Activated CD4-positive, alpha-beta T cell treated with anti-CD3 and anti-CD28 coated beads for 36 hours (primary cell): ENCODE measurements at regions not wholly inside any gene's neighbourhood (a gene's known extent, or its start where the extent isn't known, plus 50 kb on each side); places are given as distances from the start of the nearest gene placed in this dataset.

Experiments
- ATAC-seq: fragments of 200-7000 bp; cut with Tn5 transposase; one replicate; pipeline ENCODE4 v1.10.0; 2021; ENCODE audit warnings: mild to moderate bottlenecking, moderate library complexity
- CTCF ChIA-PET: fragments of 350-600 bp; sonication (Branson Sonifier 250); formaldehyde crosslinking; loops from one replicate; lab custom pipeline; 2021; ENCODE audit warnings: antibody characterized with exemption; lab: Charles Lee
- POLR2A ChIA-PET: fragments of 350-600 bp; sonication (Branson Sonifier 250); formaldehyde crosslinking; loops from one replicate; lab custom pipeline; 2021; ENCODE audit warnings: antibody characterized with exemption, inconsistent platforms; lab: Charles Lee
- DNase-seq: peaks from one replicate; pipeline ENCODE4 v3.0.0-alpha.2; 2020
- H3K27ac Mint-ChIP-seq: one replicate; pipeline ENCODE4 v1.8.0; 2021; ENCODE audit warnings: mixed read lengths
- H3K27me3 Mint-ChIP-seq: one replicate; pipeline ENCODE4 v1.8.0; 2021; ENCODE audit warnings: mixed read lengths
- H3K36me3 Mint-ChIP-seq: one replicate; pipeline ENCODE4 v1.8.0; 2021; ENCODE audit warnings: low read depth, mixed read lengths
- H3K4me1 Mint-ChIP-seq: one replicate; pipeline ENCODE4 v1.8.0; 2021; ENCODE audit warnings: mixed read lengths
- H3K4me3 Mint-ChIP-seq: one replicate; pipeline ENCODE4 v1.8.0; 2021; ENCODE audit warnings: mild to moderate bottlenecking, moderate library complexity, mixed read lengths
- H3K9me3 Mint-ChIP-seq: one replicate; pipeline ENCODE4 v1.8.0; 2021; ENCODE audit warnings: low read depth, mixed read lengths
- intact Hi-C, 2 experiments: fragments of 100-400 bp; cut with DNase I in 1 of 2; cut with micrococcal nuclease in 1 of 2; formaldehyde crosslinking; loops; one replicate each; pipeline versions ENCODE4 v1.14.2 to v1.15.1; 2022 to 2024; cut with DNase I, micrococcal nuclease

GRCh38 chr11:134645576-134645975 lies 233.5 kb upstream of the B3GAT1 start:
- no peaks in the 10 kb centered on the region for H3K36me3 Mint-ChIP-seq
- intact Hi-C loops = no loop called here
- H3K4me3 Mint-ChIP-seq = no peak overlapping the region
- ATAC-seq = no peak
- peaks cover 6% of the 10 kb centered on the region for H3K27me3 Mint-ChIP-seq
- DNase-seq = no peak
- peaks cover 5% of the 10 kb centered on the region for H3K4me1 Mint-ChIP-seq
- ChIA-PET CTCF (no interaction called here), POLR2A (no interaction called here)
- no peaks in the 10 kb centered on the region for H3K9me3 Mint-ChIP-seq
- H3K27ac Mint-ChIP-seq = no peak overlapping the region

GRCh38 chr11:134644476-134645456 lies 232.7 kb upstream of the B3GAT1 start:
- intact Hi-C loops = no loop called here
- DNase-seq = no peak
- no peaks in the 10 kb centered on the region for H3K36me3 Mint-ChIP-seq
- peaks cover 6% of the 10 kb centered on the region for H3K27me3 Mint-ChIP-seq
- H3K9me3 Mint-ChIP-seq = no peaks in the 10 kb centered on the region
- no peak for ATAC-seq
- no peak overlapping the region for H3K27ac Mint-ChIP-seq
- POLR2A ChIA-PET = no interaction called here
- H3K4me3 Mint-ChIP-seq = no peak overlapping the region
- CTCF ChIA-PET = interaction anchor here (0.7 kb wide), 1 partner anchor 62 kb away, joined by 3 read pairs; no protein-coding TSS in a partner anchor
- H3K4me1 Mint-ChIP-seq = peaks cover 5% of the 10 kb centered on the region

GRCh38 chr11:134643115-134644012 lies 231.3 kb upstream of the B3GAT1 start:
- intact Hi-C loops = no loop called here
- CTCF ChIA-PET = no interaction called here
- H3K4me3 Mint-ChIP-seq = no peak overlapping the region
- ATAC-seq (no peak), DNase-seq (no peak)
- no peak overlapping the region for H3K27ac Mint-ChIP-seq
- peaks cover 5% of the 10 kb centered on the region for H3K4me1 Mint-ChIP-seq
- H3K36me3 Mint-ChIP-seq = no peaks in the 10 kb centered on the region
- no peaks in the 10 kb centered on the region for H3K9me3 Mint-ChIP-seq
- POLR2A ChIA-PET = no interaction called here
- peaks cover 6% of the 10 kb centered on the region for H3K27me3 Mint-ChIP-seq

- H3K27ac Mint-ChIP-seq = no peak overlapping the region
- ChIA-PET POLR2A (no interaction called here), CTCF (no interaction called here)
- H3K36me3 Mint-ChIP-seq = no peaks in the 10 kb centered on the region
- no peaks in the 10 kb centered on the region for H3K9me3 Mint-ChIP-seq
- ATAC-seq (no peak), DNase-seq (no peak)
- intact Hi-C loops = no loop called here
- no peak overlapping the region for H3K4me3 Mint-ChIP-seq
- peaks cover 2% of the 10 kb centered on the region for H3K4me1 Mint-ChIP-seq
- peaks cover 2% of the 10 kb centered on the region for H3K27me3 Mint-ChIP-seq
Measured at GRCh38 chr11:134642206-134642605, 230.2 kb upstream of the B3GAT1 start.

- Mint-ChIP-seq H3K4me1 (no peaks in the 10 kb centered on the region), H3K36me3 (no peaks in the 10 kb centered on the region), H3K9me3 (no peaks in the 10 kb centered on the region), H3K27ac (no peak overlapping the region), H3K27me3 (peaks cover 2% of the 10 kb centered on the region), H3K4me3 (no peak overlapping the region)
- ATAC-seq = peak; percentile 36
- POLR2A ChIA-PET = no interaction called here
- no peak for DNase-seq
- intact Hi-C loops = no loop called here
- CTCF ChIA-PET = no interaction called here
Measured at GRCh38 chr11:134640971-134641968, 229.2 kb upstream of the B3GAT1 start.

GRCh38 chr11:134640536-134640935 lies 228.5 kb upstream of the B3GAT1 start:
- ATAC-seq = no peak
- Mint-ChIP-seq H3K9me3 (no peaks in the 10 kb centered on the region), H3K27ac (no peak overlapping the region), H3K4me3 (no peak overlapping the region), H3K4me1 (no peaks in the 10 kb centered on the region), H3K36me3 (no peaks in the 10 kb centered on the region), H3K27me3 (peaks cover 2% of the 10 kb centered on the region)
- intact Hi-C loops = no loop called here
- POLR2A ChIA-PET = no interaction called here
- CTCF ChIA-PET = interaction anchor here (0.6 kb wide), 1 partner anchor 16 kb away, joined by 5 read pairs; no protein-coding TSS in a partner anchor
- no peak for DNase-seq

- ChIA-PET POLR2A (no interaction called here), CTCF (interaction anchor here (0.6 kb wide), 1 partner anchor 17 kb away, joined by 5 read pairs; no protein-coding TSS in a partner anchor)
- Mint-ChIP-seq H3K4me1 (no peaks in the 10 kb centered on the region), H3K4me3 (no peak overlapping the region), H3K27me3 (peaks cover 2% of the 10 kb centered on the region), H3K9me3 (no peaks in the 10 kb centered on the region), H3K36me3 (no peaks in the 10 kb centered on the region), H3K27ac (no peak overlapping the region)
- intact Hi-C loops = no loop called here
- ATAC-seq (no peak), DNase-seq (no peak)
Measured at GRCh38 chr11:134639586-134640330, 227.7 kb upstream of the B3GAT1 start.

GRCh38 chr11:134638796-134639430 lies 226.9 kb upstream of the B3GAT1 start:
- Mint-ChIP-seq H3K27ac (no peak overlapping the region), H3K36me3 (no peaks in the 10 kb centered on the region), H3K27me3 (peaks cover 2% of the 10 kb centered on the region), H3K9me3 (no peaks in the 10 kb centered on the region), H3K4me1 (no peaks in the 10 kb centered on the region), H3K4me3 (no peak overlapping the region)
- ATAC-seq = no peak
- ChIA-PET POLR2A (no interaction called here), CTCF (interaction anchor here (0.6 kb wide), 1 partner anchor 35 kb away, joined by 3 read pairs; no protein-coding TSS in a partner anchor)
- no peak for DNase-seq
- intact Hi-C loops = no loop called here

- no peak for ATAC-seq
- no peak overlapping the region for H3K27ac Mint-ChIP-seq
- H3K4me3 Mint-ChIP-seq = no peak overlapping the region
- no peaks in the 10 kb centered on the region for H3K36me3 Mint-ChIP-seq
- intact Hi-C loops = no loop called here
- CTCF ChIA-PET = no interaction called here
- H3K4me1 Mint-ChIP-seq = no peaks in the 10 kb centered on the region
- DNase-seq = no peak
- POLR2A ChIA-PET = no interaction called here
- H3K9me3 Mint-ChIP-seq = no peaks in the 10 kb centered on the region
- H3K27me3 Mint-ChIP-seq = peaks cover 2% of the 10 kb centered on the region
Measured at GRCh38 chr11:134637091-134638015, 225.3 kb upstream of the B3GAT1 start.
